ENCODE measurements at regions not wholly inside any gene's neighbourhood (a gene's known extent, or its start where the extent isn't known, plus 50 kb on each side); places are given as distances from the start of the nearest gene placed in this dataset.

- Histone ChIP-seq H3K79me1 (ENCODE audit: low read length) (peaks cover 26% of the 10 kb centered on the region), H3K4me2 (ENCODE audit: low read length) (no peak overlapping the region), H3K9ac (ENCODE audit: low read length) (no peak overlapping the region), H3K27me3 (ENCODE audit: insufficient read depth, low read length) (no peaks in the 10 kb centered on the region), H3K27ac (ENCODE audit: low read depth, low read length) (no peak overlapping the region), H4K12ac (ENCODE audit: low read depth, low read length) (no peak overlapping the region), H3K36me3 (ENCODE audit: control insufficient read depth in 1 of 2, insufficient read depth in 2 of 2, low read length in 2 of 2) (no peaks in the 10 kb centered on the region), H3K4me1 (ENCODE audit: control insufficient read depth in 1 of 2, insufficient read depth in 2 of 2, low read length in 2 of 2) (peaks cover 41 to 56% of the 10 kb centered on the region in 2 experiments), H4K91ac (ENCODE audit: low read depth, low read length) (no peak overlapping the region), H3K4ac (ENCODE audit: low read depth, low read length) (no peak overlapping the region), H2BK12ac (ENCODE audit: low read length) (no peak overlapping the region), H4K8ac (ENCODE audit: low read depth, low read length) (no peak overlapping the region), H2BK120ac (ENCODE audit: insufficient read depth, low read length, poor library complexity) (no peak overlapping the region), H2BK5ac (ENCODE audit: low read depth, low read length, poor library complexity) (no peak overlapping the region), H3K18ac (ENCODE audit: low read length) (no peak overlapping the region), H3K14ac (ENCODE audit: low read length) (no peak overlapping the region), H3K23ac (ENCODE audit: low read length) (no peak overlapping the region), H3K79me2 (ENCODE audit: control insufficient read depth, insufficient read depth, low read length, poor library complexity) (peaks cover 14% of the 10 kb centered on the region), H3K9me3 (ENCODE audit: insufficient read depth, low read depth, low read length) (peaks cover 8% of the 10 kb centered on the region), H2AK5ac (ENCODE audit: low read length) (no peak overlapping the region), H2AFZ (ENCODE audit: insufficient read depth, low read length, poor library complexity) (no peak overlapping the region), H3K4me3 (ENCODE audit: low read depth, low read length) (no peak overlapping the region)
- WGBS (ENCODE audit: extremely low coverage, insufficient coverage, insufficient read length): no CpG with 5 or more reads among the region's 5 CpGs
- no peak for DNase-seq
Observed at GRCh38 chr6:167673946-167674345, 152.8 kb upstream of the AFDN start.

GRCh38 chr6:167674486-167674885, 152.2 kb upstream of the AFDN start:
- H3K18ac ChIP-seq (ENCODE audit: low read length): no peak overlapping the region
- H3K14ac ChIP-seq (ENCODE audit: low read length): no peak overlapping the region
- no peak for DNase-seq
- H3K36me3 ChIP-seq (ENCODE audit: control insufficient read depth in 1 of 2, insufficient read depth in 2 of 2, low read length in 2 of 2): no peaks in the 10 kb centered on the region
- no peak overlapping the region for H3K27ac ChIP-seq (ENCODE audit: low read depth, low read length)
- no peak overlapping the region for H4K8ac ChIP-seq (ENCODE audit: low read depth, low read length)
- H2AFZ ChIP-seq (ENCODE audit: insufficient read depth, low read length, poor library complexity): no peak overlapping the region
- peak overlapping the region; percentile 7 for H2BK120ac ChIP-seq (ENCODE audit: insufficient read depth, low read length, poor library complexity)
- H3K9ac ChIP-seq (ENCODE audit: low read length): no peak overlapping the region
- no CpG with 5 or more reads among the region's 7 CpGs for WGBS (ENCODE audit: extremely low coverage, insufficient coverage, insufficient read length)
- H3K9me3 ChIP-seq (ENCODE audit: insufficient read depth, low read depth, low read length): peaks cover 8% of the 10 kb centered on the region
- H3K27me3 ChIP-seq (ENCODE audit: insufficient read depth, low read length): no peaks in the 10 kb centered on the region
- no peak overlapping the region for H3K4ac ChIP-seq (ENCODE audit: low read depth, low read length)
- H3K4me1 ChIP-seq (ENCODE audit: control insufficient read depth in 1 of 2, insufficient read depth in 2 of 2, low read length in 2 of 2): peaks cover 38 to 53% of the 10 kb centered on the region in 2 experiments
- no peak overlapping the region for H2BK5ac ChIP-seq (ENCODE audit: low read depth, low read length, poor library complexity)
- H3K79me2 ChIP-seq (ENCODE audit: control insufficient read depth, insufficient read depth, low read length, poor library complexity): peaks cover 8% of the 10 kb centered on the region
- H2BK12ac ChIP-seq (ENCODE audit: low read length): peak overlapping the region; percentile 26
- peak overlapping the region; percentile 57 for H4K91ac ChIP-seq (ENCODE audit: low read depth, low read length)
- peaks cover 21% of the 10 kb centered on the region for H3K79me1 ChIP-seq (ENCODE audit: low read length)
- H3K23ac ChIP-seq (ENCODE audit: low read length): no peak overlapping the region
- H2AK5ac ChIP-seq (ENCODE audit: low read length): peak overlapping the region; percentile 40
- H4K12ac ChIP-seq (ENCODE audit: low read depth, low read length): no peak overlapping the region
- H3K4me2 ChIP-seq (ENCODE audit: low read length): no peak overlapping the region
- H3K4me3 ChIP-seq (ENCODE audit: low read depth, low read length): no peak overlapping the region

- peaks cover 4% of the 10 kb centered on the region for H3K79me2 ChIP-seq (ENCODE audit: control insufficient read depth, insufficient read depth, low read length, poor library complexity)
- WGBS (ENCODE audit: extremely low coverage, insufficient coverage, insufficient read length): no CpG with 5 or more reads among the region's 20 CpGs
Observed at GRCh38 chr6:167676000-167676665, 150.6 kb upstream of the AFDN start.

GRCh38 chr6:167676666-167677421, 149.9 kb upstream of the AFDN start:
- peak overlapping the region; percentile 38 for H2BK12ac ChIP-seq (ENCODE audit: low read length)
- peaks cover 5% of the 10 kb centered on the region for H3K9me3 ChIP-seq (ENCODE audit: insufficient read depth, low read depth, low read length)
- H3K14ac ChIP-seq (ENCODE audit: low read length): peak overlapping the region; percentile 28
- H2AFZ ChIP-seq (ENCODE audit: insufficient read depth, low read length, poor library complexity): no peak overlapping the region
- no peak for DNase-seq
- H4K91ac ChIP-seq (ENCODE audit: low read depth, low read length): peak overlapping the region; percentile 74
- peak overlapping the region; percentile 35 for H2AK5ac ChIP-seq (ENCODE audit: low read length)
- H3K27me3 ChIP-seq (ENCODE audit: insufficient read depth, low read length): no peaks in the 10 kb centered on the region
- H3K4me1 ChIP-seq (ENCODE audit: control insufficient read depth in 1 of 2, insufficient read depth in 2 of 2, low read length in 2 of 2): peaks cover 33 to 37% of the 10 kb centered on the region in 2 experiments
- no peak overlapping the region for H3K4ac ChIP-seq (ENCODE audit: low read depth, low read length)
- no peak overlapping the region for H3K4me3 ChIP-seq (ENCODE audit: low read depth, low read length)
- no CpG with 5 or more reads among the region's 12 CpGs for WGBS (ENCODE audit: extremely low coverage, insufficient coverage, insufficient read length)
- H3K79me1 ChIP-seq (ENCODE audit: low read length): peaks cover 4% of the 10 kb centered on the region
- no peak overlapping the region for H3K9ac ChIP-seq (ENCODE audit: low read length)
- no peak overlapping the region for H4K8ac ChIP-seq (ENCODE audit: low read depth, low read length)
- H2BK120ac ChIP-seq (ENCODE audit: insufficient read depth, low read length, poor library complexity): peak overlapping the region; percentile 30
- no peak overlapping the region for H3K27ac ChIP-seq (ENCODE audit: low read depth, low read length)
- no peak overlapping the region for H3K18ac ChIP-seq (ENCODE audit: low read length)
- no peak overlapping the region for H4K12ac ChIP-seq (ENCODE audit: low read depth, low read length)
- H3K4me2 ChIP-seq (ENCODE audit: low read length): no peak overlapping the region
- H3K79me2 ChIP-seq (ENCODE audit: control insufficient read depth, insufficient read depth, low read length, poor library complexity): peaks cover 4% of the 10 kb centered on the region
- no peaks in the 10 kb centered on the region for H3K36me3 ChIP-seq (ENCODE audit: control insufficient read depth in 1 of 2, insufficient read depth in 2 of 2, low read length in 2 of 2)
- H2BK5ac ChIP-seq (ENCODE audit: low read depth, low read length, poor library complexity): no peak overlapping the region
- H3K23ac ChIP-seq (ENCODE audit: low read length): no peak overlapping the region

More at GRCh38 chr6:167676000-167676665, 150.6 kb upstream of the AFDN start:
- Histone ChIP-seq H3K4ac (ENCODE audit: low read depth, low read length) (no peak overlapping the region), H2BK5ac (ENCODE audit: low read depth, low read length, poor library complexity) (no peak overlapping the region), H4K12ac (ENCODE audit: low read depth, low read length) (no peak overlapping the region), H3K4me3 (ENCODE audit: low read depth, low read length) (no peak overlapping the region), H3K27me3 (ENCODE audit: insufficient read depth, low read length) (no peaks in the 10 kb centered on the region), H3K23ac (ENCODE audit: low read length) (no peak overlapping the region), H3K18ac (ENCODE audit: low read length) (no peak overlapping the region), H3K36me3 (ENCODE audit: control insufficient read depth in 1 of 2, insufficient read depth in 2 of 2, low read length in 2 of 2) (no peaks in the 10 kb centered on the region), H3K4me2 (ENCODE audit: low read length) (peak overlapping the region; percentile 26), H2BK120ac (ENCODE audit: insufficient read depth, low read length, poor library complexity) (peak overlapping the region; percentile 30), H3K79me1 (ENCODE audit: low read length) (peaks cover 9% of the 10 kb centered on the region), H3K14ac (ENCODE audit: low read length) (peak overlapping the region; percentile 28), H3K4me1 (ENCODE audit: control insufficient read depth in 1 of 2, insufficient read depth in 2 of 2, low read length in 2 of 2) (peaks cover 31 to 40% of the 10 kb centered on the region in 2 experiments), H2BK12ac (ENCODE audit: low read length) (peak overlapping the region; percentile 38), H3K27ac (ENCODE audit: low read depth, low read length) (no peak overlapping the region), H3K9ac (ENCODE audit: low read length) (no peak overlapping the region), H3K9me3 (ENCODE audit: insufficient read depth, low read depth, low read length) (peaks cover 8% of the 10 kb centered on the region), H2AFZ (ENCODE audit: insufficient read depth, low read length, poor library complexity) (no peak overlapping the region), H4K91ac (ENCODE audit: low read depth, low read length) (peak overlapping the region; percentile 74), H4K8ac (ENCODE audit: low read depth, low read length) (no peak overlapping the region), H2AK5ac (ENCODE audit: low read length) (peak overlapping the region; percentile 21)
- DNase-seq: peak in 1 of 2 donors; percentile 21
